Activated effector memory CD4-positive, alpha-beta T cell treated with anti-CD3 and anti-CD28 coated beads, Interleukin-2, amount 50 U/mL, for 16 hours (primary cell): ENCODE measurements at regions not wholly inside any gene's neighbourhood (a gene's known extent, or its start where the extent isn't known, plus 50 kb on each side); places are given as distances from the start of the nearest gene placed in this dataset.
"Not testable (repeated sequence)": the region's sequence is repeated elsewhere in the genome, so short reads cannot be mapped to it uniquely, and the experiment has no call there.

ENCODE experiments used
- DNase-seq: peaks from one replicate; pipeline ENCODE4 v3.0.0-alpha.2; 2020

DNA sequence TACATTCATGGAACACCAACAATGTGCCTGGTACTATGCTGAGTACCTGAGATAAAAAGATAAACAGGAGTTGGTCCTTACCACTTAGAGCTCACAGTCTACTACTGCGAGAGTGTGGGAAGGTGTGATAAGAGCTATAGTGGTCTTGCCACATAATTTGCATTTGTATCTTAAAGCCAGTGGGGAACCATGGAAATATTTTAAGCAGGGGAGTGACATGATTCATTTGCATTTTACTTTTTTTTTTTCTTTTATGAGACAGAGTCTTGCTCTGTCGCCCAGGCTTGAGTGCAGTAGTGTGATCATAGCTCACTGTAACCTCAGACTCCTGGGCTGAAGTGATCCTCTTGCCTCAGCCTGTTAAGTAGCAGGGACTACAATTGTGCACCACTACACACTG, 53.6 kb downstream of the SRGAP2 start:
- not testable (repeated sequence) for DNase-seq

DNA sequence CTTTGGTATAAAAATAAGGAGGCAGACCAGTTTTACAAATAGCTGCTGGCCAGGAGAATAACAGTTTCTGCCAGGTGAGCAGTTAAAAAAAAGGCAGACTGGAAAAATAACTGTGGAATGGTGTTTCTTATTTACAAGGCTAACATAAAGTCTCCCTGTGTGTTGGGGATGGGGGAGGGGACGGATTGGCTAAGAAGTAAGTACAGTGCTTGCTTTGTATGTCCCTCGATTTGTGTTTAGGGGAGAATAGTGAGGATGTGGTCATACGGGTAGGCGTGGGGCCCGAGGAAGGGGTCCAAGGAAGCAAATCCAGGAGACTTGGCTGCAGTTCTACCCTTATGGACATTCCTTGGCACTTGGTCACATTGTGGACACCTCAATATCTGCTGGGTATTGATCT, 58.1 kb downstream of the SRGAP2 start:
- not testable (repeated sequence) for DNase-seq

DNA sequence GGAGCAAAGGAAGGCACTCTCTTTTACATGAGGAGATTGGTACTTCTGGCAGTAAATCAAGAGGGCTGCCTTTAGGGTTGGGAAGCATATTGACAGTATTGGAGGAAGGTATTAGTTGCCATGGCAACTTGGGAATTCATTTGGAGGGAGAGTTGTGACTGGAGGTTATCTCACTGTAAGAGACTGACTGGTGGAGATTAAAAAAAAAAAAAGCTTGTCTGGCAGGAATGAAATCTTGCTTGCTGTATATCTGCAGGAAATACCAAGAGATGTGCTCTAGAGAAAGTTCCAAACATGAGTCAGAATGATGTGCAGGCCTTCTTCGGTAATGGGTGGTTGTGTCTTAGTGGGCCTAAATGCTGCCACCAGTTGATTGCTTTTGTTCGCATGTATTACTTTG, 59.1 kb downstream of the SRGAP2 start:
- DNase-seq = not testable (repeated sequence)

DNA sequence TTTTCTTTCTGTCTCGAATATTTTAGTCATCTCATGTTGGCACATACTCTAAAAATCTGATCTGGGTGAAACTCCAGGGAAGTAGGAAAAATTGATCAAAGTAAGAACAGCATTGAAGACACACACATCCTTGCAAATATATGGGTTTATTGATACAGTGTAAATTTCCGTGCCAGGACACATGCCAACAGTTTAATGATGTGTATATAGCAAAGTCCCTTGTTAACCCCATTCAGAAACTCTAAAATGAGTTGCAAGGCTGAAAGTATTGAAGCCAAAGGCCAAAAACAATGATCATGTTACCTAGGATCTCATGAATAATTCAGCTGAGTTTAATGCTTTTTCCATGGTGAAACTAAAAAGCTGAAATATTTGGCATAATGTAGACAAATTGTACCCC, 61.6 kb downstream of the SRGAP2 start:
- DNase-seq = not testable (repeated sequence)

DNA sequence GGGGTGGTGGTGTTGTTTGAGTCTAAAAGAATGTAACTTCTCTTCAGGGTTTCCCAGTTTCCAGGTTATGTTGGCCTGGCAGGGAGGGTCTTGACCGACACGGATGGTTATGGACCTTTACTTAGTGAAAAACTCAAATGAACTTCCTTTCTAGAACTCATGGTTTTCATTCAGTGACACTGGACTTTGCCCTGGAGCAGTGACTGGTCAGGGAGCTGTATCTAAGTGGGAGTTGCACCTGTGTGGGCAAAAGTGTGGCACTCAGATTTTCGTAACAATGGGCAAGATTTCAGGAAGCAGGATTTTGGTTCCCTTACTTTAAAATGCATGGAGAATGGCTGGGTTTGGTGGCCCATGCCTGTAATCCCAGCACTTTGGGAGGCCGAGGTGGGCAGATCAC, 67.8 kb downstream of the SRGAP2 start:
- not testable (repeated sequence) for DNase-seq

DNA sequence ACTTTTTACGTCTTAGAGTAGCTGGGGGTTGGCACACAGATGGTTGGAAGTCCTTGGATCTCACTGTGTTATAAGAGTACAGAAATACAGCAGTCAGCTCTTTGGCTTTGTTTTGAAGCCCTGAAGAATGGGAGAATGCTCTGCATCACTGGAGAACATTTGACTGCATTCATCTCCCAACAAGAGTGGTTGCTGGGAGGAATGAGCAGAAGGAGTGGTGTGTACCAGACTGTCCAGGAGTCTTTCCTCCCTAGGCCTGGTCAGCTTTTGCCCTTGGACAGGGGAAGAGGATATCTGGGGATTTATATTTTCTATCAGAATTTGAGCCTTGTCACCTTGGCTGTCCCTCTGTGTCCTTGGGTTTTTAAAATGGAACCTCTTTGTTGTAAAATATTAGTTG, 69.8 kb downstream of the SRGAP2 start:
- DNase-seq = not testable (repeated sequence)

DNA sequence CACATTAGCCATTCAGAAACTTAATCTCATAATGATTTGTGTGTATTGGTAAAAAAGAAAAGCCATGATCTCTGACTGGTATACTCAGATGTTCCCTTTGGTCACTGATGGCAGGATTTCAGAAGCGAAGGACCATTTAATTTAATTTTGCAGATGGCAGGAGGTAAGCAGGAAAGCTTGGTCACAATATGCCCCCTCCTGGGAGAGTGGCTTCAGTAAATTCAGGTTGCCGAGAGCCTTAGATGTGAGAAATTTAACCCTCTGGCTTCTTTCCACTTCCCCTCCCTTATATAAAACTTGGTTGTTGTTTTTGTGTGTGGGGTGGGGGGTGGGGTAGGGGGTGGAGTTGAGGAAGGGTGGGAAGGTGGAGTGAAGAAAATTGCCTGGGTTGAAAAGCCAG, 72.8 kb downstream of the SRGAP2 start:
- DNase-seq = not testable (repeated sequence)

DNA sequence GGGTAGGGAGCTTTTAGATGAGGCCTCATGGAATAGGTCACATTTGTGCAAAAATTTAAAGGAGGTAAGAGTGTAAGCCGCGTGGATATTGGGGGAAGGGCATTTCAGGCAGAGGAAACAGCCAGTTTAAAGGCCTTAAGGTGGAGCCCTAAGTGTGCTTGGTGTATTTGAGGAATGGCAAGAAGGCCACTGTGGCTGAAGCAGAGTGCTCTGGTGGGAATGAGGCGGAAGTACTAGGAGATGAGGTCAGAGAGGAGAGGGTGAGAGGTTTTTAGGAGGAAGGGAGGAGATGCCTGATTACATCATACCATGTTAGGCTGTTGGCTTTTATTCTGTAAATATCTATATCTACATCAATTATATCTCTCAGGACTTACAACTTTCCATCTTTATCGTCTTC, 75.3 kb downstream of the SRGAP2 start:
- not testable (repeated sequence) for DNase-seq

DNA sequence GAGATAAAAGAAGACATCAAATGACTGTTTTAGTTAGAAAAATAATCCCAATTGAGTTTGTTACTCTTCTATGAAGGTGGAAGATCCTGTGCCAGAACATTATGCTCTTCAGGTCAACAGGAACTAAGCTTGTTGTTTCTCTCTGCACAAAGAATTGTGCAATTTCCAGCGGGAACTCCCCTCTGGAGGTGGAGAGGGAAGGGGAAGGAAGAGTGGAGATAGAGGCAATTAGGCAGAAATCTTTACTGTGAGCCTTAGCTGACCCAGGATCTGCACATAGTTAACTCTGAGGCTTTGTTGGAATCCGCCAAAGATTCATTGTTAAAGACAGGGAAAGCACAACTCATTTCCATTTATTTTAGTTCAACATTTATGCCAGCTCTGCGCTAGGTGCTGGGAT, 77.3 kb downstream of the SRGAP2 start:
- not testable (repeated sequence) for DNase-seq

DNA sequence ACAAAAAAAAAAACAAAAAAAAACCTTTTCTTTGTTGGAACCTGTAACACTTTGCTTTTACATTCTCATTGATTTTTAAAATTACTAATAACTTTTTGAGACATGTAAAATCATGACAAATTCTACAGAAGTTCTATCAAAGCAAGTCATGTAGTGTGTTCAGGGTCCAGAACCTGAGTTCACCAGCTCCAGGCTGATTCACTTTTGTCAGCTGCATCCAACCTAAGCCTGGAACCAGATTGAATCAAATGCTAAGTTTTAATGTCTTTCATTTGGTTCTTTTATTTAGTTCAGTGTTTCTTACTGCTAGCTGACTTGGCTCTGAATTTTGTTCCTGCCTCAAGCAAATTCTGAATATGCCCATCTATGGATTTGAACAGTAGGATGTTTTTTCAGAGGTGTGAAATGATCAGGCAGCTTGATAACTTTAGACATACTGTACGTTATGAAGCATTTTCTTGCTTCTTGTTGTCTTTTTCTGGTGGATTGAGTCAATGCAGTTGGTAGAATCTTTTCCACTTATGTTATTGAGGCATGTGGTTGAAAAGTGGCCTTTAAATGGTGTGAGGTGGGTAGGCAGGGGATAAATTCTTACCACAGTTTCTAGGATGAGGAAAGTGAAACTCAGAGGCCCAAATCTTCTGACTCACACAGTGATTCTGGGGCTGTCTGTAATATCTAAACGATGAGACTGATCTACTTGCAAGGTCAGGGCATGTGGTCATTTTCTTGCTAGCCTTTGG, 78.7 kb downstream of the SRGAP2 start:
- DNase-seq = not testable (repeated sequence)

DNA sequence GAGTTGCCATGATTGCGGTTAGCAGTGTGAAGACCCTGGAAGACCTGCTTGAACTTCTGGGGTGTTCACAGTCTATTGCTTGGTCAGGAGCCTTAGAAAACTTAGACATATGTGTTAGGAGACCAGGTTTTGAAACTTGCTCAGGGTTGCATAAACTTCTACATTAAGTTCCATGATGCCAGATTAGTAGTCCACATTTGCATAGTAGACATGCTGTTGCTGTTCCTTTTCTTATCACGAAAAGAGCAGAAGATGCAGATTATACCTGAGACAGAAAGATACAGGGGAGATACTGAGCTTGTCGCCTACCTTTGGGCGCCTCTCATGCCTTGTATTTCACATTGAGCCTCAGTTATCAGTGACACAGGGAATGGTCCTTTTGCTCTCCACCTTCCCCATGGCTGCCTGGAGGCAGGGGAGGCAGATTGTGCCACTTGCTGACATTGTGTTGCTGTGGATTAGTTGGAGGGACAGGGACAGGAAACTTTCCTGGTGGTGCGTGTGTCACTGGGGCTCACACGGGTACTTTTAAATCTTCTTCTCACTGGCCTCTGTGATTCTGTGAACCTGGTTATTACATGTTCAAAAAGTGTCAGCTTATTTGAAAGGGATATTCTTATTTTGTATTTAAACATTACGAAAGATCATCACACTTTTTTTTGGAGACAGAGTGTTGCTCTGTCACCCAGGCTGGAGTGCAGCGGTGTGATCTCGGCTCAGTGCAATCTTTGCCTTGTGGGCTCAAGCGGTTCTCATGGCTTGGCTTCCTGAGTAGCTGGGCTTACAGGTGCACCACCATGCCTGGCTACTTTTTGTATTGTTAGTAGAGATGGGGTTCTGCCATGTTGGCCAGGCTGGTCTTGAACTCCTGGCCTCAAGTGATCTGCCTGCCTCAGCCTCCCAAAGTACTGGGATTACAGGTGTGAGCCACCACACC, 82.0 kb downstream of the SRGAP2 start:
- DNase-seq = not testable (repeated sequence)

DNA sequence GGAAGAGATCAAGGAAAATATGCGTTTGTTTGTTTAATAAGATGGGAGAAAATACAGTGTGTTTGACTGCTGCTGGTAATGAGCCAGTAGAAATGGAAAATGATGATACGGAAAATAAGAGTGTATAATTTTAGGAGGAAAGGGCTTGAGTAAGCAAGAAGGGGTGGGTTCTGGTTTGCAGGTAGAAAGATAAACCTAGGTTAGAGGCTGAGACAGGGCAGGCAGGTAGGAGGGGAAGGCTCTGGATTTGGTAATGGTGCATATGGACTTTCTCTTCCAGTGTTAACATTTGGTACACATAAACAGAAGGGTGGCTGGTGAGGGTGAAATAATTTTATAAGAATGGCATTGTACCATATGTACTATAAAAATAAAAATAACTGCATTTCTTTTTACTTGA, 84.4 kb downstream of the SRGAP2 start:
- DNase-seq = not testable (repeated sequence)

DNA sequence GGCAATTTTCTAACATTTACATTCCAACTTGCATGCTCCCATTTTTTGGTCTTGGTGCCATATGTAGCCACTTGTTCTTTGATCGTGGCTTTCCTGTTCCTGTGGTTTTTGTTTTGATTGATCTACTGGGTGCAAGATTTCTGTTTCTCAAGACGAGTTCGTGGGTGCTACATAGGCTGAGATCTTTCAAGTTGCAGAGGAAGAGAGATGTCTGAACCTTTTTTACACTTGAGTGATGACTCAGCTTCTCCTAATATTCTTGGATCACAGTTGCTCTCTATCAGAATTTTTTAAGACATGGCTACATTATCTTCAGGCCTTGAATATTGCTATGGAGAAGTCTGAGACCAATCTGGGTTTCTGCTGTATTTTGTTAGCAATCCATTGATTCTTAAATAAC, 85.1 kb downstream of the SRGAP2 start:
- not testable (repeated sequence) for DNase-seq

DNA sequence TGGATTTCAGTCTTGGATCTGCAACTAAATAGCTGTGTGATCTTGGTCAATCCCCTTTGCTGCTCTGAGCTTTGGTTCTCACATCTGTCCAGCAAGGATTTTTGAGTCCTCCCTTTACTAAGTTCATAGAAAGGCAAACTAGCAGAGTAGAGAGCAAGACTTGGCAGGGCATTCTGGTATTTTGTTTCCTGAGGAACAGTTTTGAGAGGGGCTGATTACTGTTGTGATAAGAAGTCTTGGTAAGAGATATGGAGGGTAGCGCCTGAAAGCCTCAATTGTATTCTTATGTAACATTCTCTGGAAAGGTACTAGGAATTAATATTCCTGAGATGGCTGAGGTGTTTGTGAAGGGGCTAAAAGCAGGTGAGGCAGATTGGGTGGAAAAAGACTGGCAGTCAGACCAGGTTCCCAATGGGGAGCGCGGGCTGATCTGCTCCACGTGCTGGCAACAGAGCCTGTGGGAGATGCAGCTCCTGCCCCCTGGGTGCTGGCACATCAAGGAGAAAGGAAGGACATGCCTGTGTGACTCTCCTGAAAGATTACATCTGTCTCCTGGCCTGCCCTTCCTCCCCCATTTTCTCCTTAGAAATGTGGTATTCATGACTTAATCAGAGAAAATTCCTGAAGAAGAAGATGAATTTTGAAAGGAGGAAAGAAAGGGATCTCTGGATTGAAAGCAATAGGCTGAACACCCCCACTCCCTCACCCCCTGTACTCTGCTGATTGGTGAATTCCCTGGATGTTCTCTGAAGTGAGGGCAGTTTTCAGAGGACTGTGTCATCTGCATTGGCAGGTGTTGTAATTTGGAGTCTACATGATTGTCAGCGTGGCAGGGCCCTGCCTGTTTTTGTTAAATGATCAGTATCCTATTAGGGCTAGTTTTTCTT, 94.0 kb downstream of the SRGAP2 start:
- not testable (repeated sequence) for DNase-seq

DNA sequence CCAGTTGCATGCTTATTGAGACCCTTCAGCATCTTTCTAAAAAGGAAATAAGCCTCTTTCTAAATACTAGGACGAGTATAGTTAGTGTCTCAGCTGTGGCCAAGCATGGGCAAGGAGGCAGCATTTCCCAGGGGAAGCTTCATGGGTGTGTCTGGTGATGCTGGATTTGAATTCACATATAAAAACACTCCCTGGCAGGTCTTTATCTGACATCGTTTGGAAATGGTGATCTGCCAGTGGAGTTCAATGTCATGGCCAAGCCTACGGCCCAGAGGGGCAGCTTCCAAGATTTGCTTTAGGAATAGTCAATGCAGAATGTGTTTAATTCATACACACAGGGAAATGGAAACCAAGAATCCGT, 94.7 kb downstream of the SRGAP2 start:
- not testable (repeated sequence) for DNase-seq

DNA sequence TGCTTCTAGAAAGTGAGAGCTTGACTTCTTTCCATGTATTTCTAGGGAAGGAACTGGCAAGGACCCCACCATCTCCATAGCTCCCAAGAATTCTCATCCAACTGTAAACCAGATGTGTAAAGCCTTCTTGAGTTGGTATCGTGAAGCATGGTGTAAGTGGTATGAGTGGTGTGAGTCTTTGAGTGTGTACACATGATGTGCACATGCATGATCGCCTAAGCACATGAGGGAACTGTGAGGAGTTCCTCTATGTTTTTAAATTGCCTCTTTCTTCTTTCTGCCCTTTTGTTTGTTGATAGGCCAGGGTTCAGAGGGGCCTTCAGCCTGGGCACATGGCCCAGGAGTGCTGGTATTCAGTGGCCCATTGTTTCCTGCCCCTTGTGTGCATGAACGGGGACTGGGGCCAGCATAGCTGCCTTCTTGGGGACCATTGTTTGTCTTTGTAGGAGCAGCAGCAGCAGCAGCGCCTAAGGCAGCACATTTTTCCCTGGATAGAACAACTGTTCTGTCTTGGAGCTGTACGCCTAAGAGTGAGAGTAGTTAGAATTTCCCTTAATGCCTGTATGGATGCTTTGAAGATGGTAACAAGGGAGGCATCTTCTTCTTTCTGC, 95.9 kb downstream of the SRGAP2 start:
- DNase-seq = not testable (repeated sequence)

DNA sequence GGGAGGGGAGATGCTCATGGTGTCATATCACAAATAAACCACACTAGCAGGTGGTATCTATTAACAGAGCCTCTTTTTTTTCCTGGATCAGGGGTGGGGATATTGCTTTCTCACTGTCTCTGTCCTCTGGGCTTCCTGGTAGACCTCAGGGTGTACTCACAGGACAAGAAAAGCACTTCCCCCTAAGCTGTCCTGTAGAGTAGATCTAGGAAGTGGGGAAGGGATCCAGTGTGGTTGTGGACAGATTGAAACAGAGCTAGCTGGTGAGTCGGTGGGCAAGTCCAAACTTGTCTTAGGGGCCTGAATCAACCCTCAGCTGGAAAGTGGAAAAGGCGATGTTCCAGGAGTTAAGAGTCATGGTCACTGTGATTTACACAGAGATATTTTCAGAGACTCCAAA, 96.6 kb downstream of the SRGAP2 start:
- not testable (repeated sequence) for DNase-seq

DNA sequence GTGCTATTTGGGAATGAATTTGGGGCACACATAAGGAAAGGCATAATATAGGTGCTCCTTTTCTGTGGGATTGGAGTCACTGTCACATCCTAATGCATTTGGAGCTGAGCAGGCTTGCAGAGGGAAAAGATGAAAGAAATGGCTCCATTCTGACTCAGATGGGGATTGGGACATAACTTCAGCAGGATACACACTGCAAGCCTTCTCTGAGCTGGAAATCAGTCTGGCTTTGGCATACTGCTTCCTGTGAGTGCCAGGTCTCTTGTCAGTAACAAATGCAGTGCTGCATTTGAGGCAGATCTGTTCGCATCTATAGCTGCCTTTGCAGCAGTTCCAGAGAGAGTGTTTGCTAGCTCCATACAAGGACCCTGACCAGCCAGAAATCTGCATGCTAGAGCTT, 98.7 kb downstream of the SRGAP2 start:
- DNase-seq = not testable (repeated sequence)

DNA sequence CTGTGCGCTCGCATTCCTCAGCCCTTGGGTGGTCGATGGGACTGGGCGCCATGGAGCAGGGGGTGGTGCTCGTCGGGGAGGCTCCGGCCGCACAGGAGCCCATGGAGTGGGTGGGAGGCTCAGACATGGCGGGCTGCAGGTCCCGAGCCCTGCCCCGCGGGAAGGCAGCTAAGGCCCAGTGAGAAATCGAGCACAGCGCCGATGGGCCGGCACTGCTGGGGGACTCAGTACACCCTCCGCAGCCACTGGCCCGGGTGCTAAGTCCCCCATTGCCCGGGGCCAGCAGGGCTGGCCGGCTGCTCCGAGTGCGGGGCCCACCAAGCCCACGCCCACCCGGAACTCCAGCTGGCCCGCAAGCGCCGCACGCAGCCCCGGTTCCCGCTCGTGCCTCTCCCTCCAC, 104.1 kb downstream of the SRGAP2 start:
- not testable (repeated sequence) for DNase-seq

DNA sequence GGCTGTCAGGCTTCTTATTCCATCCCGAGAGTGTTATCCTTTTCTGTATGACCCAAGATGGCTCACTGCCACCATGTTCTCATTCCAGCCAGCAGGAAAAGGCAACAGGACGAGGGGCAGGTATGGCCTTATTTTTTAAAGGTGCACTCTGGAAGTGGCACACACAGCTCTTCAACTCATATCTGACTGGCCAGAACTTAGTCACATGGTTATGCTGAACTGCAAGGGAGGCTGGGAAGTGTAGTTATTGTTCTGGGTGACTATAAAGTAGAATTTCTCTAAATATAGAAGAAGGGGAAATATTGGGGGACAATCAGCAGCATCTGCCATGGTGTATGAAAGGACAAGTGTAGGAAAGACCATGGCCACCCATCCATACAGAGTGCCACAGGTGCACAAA, 107.6 kb downstream of the SRGAP2 start:
- DNase-seq = not testable (repeated sequence)

DNA sequence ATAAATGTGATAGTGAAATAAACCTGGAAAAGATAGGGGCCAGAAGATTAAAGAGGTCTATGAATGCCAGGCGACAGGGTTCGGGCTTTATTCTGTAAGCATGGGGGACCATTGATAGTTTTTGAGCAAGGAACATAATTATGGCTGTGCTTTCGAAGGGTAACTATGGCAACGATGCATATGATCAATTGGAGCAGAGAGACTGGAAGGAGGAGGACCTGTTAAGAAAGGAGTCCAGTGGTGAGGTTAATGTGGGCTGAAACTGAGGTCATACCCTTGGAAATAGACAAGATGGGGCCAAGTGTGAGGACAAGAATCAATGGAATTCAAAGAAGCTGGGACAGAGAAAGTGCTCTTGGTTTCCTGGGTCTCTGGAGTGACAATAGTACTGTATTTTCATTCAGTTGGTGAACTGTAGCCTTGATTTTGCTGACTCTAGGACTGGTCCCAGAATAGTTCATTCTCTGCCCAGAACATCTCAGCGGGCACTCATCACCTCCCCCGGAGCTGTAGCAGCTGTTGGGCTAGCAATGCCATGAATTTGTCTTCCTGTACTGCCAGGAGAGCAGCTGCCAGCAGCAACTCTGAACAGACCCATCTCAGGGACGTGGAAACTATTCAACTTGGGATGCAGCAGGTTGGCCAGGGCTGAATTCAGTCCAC, 108.4 kb downstream of the SRGAP2 start:
- DNase-seq = not testable (repeated sequence)

DNA sequence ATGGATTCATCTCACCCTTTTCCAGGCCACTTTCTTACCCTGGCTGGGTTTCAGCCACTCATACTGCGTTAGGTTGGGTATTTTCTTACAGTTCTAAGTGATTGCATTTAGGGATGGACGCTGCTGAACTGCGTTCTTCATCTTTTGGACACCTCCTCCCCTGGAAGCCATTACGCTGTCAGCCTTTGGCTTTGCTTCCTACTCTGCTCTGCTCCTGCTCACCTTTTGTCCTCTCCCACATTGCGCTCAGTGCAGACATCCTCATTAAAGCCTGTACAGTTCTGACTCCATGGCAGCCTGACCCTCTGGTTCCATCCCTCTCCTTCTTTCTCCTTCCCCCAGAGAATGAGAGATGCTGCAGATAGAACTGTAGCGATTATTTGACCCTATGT, 108.9 kb downstream of the SRGAP2 start:
- not testable (repeated sequence) for DNase-seq
